ENCODE measurements at regions not wholly inside any gene's neighbourhood (a gene's known extent, or its start where the extent isn't known, plus 50 kb on each side); places are given as distances from the start of the nearest gene placed in this dataset.

GRCh38 chr1:195851804-195852203, 756.4 kb downstream of the KCNT2 start:
- TF ChIP-seq POLR2A (IDR thresholded peaks at IDR 0.05), result no peak
- no peak for TF ChIP-seq CTCF (IDR thresholded peaks at IDR 0.05 in 4 of 5, conservative IDR thresholded peaks at IDR 0.05 in 1 of 5)
